Prostate gland (tissue), 2 donors: ENCODE measurements at regions not wholly inside any gene's neighbourhood (a gene's known extent, or its start where the extent isn't known, plus 50 kb on each side); places are given as distances from the start of the nearest gene placed in this dataset.

Experiments used
- DNase-seq: peaks from one replicate; pipeline ENCODE4 v3.0.0-alpha.2; 2019; ENCODE audit warnings: low spot score
- H3K27ac ChIP-seq, 2 donors: fragments of 200-600 bp; sonication (generic); 2 replicates each; pipeline ENCODE4 v1.5.1; 2017 to 2019
- H3K27me3 ChIP-seq: fragments of 200-600 bp; sonication (generic); replicated peaks from 2 replicates; pipeline ENCODE4 v1.5.1; 2019; ENCODE audit not compliant: insufficient read depth
- H3K36me3 ChIP-seq, 2 donors: fragments of 200-600 bp; sonication (generic); 1 replicate in 1 of 2; 2 replicates in 1 of 2; pipeline versions ENCODE4 v1.5.1 to v1.8.1; 2017 to 2019
- H3K4me1 ChIP-seq: fragments of 200-600 bp; sonication (generic); replicated peaks from 2 replicates; pipeline ENCODE4 v1.5.1; 2019
- H3K4me3 ChIP-seq, 2 donors: fragments of 200-600 bp; sonication (generic); 2 replicates each; pipeline ENCODE4 v1.5.1; 2017 to 2019
- H3K9me3 ChIP-seq: fragments of 200-600 bp; sonication (generic); 2 replicates; pipeline ENCODE4 v1.5.1; 2017
- POLR2A ChIP-seq: fragments of 450-650 bp; IDR thresholded peaks from one replicate; pipeline ENCODE4 v1.6.1; 2016; ENCODE audit warnings: antibody characterized with exemption, mild to moderate bottlenecking
- POLR2AphosphoS5 ChIP-seq: sonication (generic); formaldehyde crosslinking; IDR thresholded peaks from one replicate; pipeline ENCODE4 v1.6.1; 2017; ENCODE audit warnings: antibody characterized with exemption
- WGBS: methylation state at CpG from one replicate; pipeline ENCODE4 v1.1.5; 2018; 5-methylcytosine and 5-hydroxymethylcytosine counted together
- intact Hi-C: fragments of 100-400 bp; cut with DNase I; formaldehyde crosslinking; loops from one replicate; pipeline ENCODE4 v1.14.2; 2022
- TF ChIP-seq, protein P1 (sequence below), 4 experiments: fragments of 200-600 bp in 2 of 4; fragments of 450-650 bp in 2 of 4; sonication (generic) in 2 of 4; IDR thresholded peaks; 1 replicate in 3 of 4; 2 replicates in 1 of 4; pipeline ENCODE4 v1.5.1; 2016 to 2019; ENCODE audit warnings: antibody characterized with exemption in 4 of 4, mild to moderate bottlenecking in 2 of 4, moderate library complexity in 2 of 4

- Histone ChIP-seq H3K36me3 (no peaks in the 10 kb centered on the region), H3K4me1 (no peaks in the 10 kb centered on the region), H3K9me3 (no peaks in the 10 kb centered on the region), H3K27ac (no peak overlapping the region), H3K4me3 (no peak overlapping the region), H3K27me3 (no peaks in the 10 kb centered on the region)
- intact Hi-C loops = no loop called here
- DNase-seq = no peak
- TF ChIP-seq, protein P1, sequence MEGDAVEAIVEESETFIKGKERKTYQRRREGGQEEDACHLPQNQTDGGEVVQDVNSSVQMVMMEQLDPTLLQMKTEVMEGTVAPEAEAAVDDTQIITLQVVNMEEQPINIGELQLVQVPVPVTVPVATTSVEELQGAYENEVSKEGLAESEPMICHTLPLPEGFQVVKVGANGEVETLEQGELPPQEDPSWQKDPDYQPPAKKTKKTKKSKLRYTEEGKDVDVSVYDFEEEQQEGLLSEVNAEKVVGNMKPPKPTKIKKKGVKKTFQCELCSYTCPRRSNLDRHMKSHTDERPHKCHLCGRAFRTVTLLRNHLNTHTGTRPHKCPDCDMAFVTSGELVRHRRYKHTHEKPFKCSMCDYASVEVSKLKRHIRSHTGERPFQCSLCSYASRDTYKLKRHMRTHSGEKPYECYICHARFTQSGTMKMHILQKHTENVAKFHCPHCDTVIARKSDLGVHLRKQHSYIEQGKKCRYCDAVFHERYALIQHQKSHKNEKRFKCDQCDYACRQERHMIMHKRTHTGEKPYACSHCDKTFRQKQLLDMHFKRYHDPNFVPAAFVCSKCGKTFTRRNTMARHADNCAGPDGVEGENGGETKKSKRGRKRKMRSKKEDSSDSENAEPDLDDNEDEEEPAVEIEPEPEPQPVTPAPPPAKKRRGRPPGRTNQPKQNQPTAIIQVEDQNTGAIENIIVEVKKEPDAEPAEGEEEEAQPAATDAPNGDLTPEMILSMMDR (IDR thresholded peaks at IDR 0.05) = no peak
- TF ChIP-seq POLR2A (no peak), POLR2AphosphoS5 (no peak)
- WGBS = 38% methylated on average over 2 of the region's 2 CpGs
Measured at GRCh38 chr2:14039134-14039533, 593.4 kb upstream of the LRATD1 start.

GRCh38 chr2:14047491-14047890 lies 585.0 kb upstream of the LRATD1 start:
- WGBS = 71% methylated on average over 2 of the region's 2 CpGs
- TF ChIP-seq POLR2AphosphoS5 = no peak
- TF ChIP-seq, protein P1 (IDR thresholded peaks at IDR 0.05) = no peak
- TF ChIP-seq POLR2A = no peak
- Histone ChIP-seq H3K27ac (no peak overlapping the region), H3K27me3 (no peaks in the 10 kb centered on the region), H3K9me3 (no peaks in the 10 kb centered on the region), H3K36me3 (no peaks in the 10 kb centered on the region), H3K4me1 (no peaks in the 10 kb centered on the region), H3K4me3 (no peak overlapping the region)
- DNase-seq = no peak
- intact Hi-C loops = no loop called here

DNA sequence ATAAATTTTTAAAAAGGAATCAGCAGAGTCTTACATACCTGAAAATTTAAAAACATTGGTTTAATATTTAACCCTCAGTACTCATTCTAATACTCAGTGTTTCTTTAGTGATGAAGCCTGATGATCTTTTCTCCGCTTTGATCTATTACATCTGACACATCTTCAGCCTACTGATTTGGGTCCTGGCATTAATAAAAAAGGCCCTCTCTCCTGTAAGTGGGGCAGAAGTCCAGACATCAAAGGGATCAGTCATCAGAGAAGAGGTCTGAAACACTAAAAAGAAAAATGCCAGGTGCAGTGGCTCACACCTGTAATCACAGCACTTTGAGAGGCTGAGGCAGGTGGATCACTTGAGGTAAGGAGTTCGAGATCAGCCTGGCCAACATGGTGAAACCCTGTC lies 581.1 kb upstream of the LRATD1 start:
- no peaks in the 10 kb centered on the region for H3K36me3 ChIP-seq
- intact Hi-C loops = no loop called here
- no peak overlapping the region for H3K4me3 ChIP-seq
- no peaks in the 10 kb centered on the region for H3K9me3 ChIP-seq
- no peak overlapping the region for H3K27ac ChIP-seq
- no peaks in the 10 kb centered on the region for H3K4me1 ChIP-seq
- TF ChIP-seq POLR2AphosphoS5 (no peak), POLR2A (no peak)
- TF ChIP-seq, protein P1 (IDR thresholded peaks at IDR 0.05) = no peak
- DNase-seq = no peak
- no peaks in the 10 kb centered on the region for H3K27me3 ChIP-seq
- 87% methylated on average over 2 of the region's 2 CpGs for WGBS

DNA sequence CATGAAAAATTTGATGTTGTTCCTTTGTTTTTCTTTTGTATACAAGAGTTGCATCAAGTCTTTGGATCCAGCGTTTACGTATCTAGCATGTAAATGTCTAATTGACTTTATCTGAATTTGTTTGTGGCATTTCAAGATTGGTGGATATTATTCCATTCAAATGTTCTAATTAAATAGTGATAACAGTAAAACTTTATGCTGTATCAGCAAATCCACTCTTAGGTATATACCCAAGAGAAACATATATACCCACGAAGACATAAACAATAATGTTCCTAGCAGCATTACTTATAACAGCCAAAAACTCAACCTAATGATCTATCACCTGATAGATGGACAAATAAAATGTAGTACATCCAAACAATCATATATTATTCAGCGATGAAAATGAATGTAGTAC lies 579.4 kb upstream of the LRATD1 start:
- intact Hi-C loops = no loop called here
- no peak for DNase-seq
- 90% methylated on average over 4 of the region's 4 CpGs for WGBS
- H3K27me3 ChIP-seq = no peaks in the 10 kb centered on the region
- no peak overlapping the region for H3K27ac ChIP-seq
- TF ChIP-seq, protein P1 (IDR thresholded peaks at IDR 0.05) = no peak
- TF ChIP-seq POLR2AphosphoS5 (no peak), POLR2A (no peak)
- H3K36me3 ChIP-seq = no peaks in the 10 kb centered on the region
- no peaks in the 10 kb centered on the region for H3K4me1 ChIP-seq
- no peaks in the 10 kb centered on the region for H3K9me3 ChIP-seq
- H3K4me3 ChIP-seq = no peak overlapping the region

DNA sequence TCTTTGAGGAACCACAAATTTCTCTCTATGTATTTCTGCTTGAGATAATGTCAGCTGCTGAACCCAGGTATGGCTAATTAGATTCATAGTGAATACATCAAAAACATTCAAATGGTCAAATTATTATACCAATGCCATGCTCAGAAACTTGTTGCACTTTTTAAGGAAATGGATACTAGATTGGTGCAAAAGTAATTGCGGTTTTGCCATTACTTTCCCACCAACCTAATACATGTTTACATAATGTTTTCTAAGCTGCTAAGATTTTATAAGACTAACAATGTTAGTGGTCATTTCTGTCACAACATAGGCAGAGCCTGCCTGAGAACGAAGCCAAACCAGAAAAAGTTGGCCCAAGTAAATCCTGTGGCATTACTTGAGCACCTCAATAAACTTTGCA lies 568.2 kb upstream of the LRATD1 start:
- H3K9me3 ChIP-seq = no peaks in the 10 kb centered on the region
- no peak overlapping the region for H3K4me3 ChIP-seq
- intact Hi-C loops = no loop called here
- no peaks in the 10 kb centered on the region for H3K4me1 ChIP-seq
- WGBS = 71% methylated on average over 2 of the region's 2 CpGs
- TF ChIP-seq POLR2A (no peak), POLR2AphosphoS5 (no peak)
- TF ChIP-seq, protein P1 (IDR thresholded peaks at IDR 0.05) = no peak
- no peaks in the 10 kb centered on the region for H3K36me3 ChIP-seq
- no peak for DNase-seq
- H3K27ac ChIP-seq = no peak overlapping the region
- no peaks in the 10 kb centered on the region for H3K27me3 ChIP-seq
